H7 (cell line): ENCODE measurements at regions not wholly inside any gene's neighbourhood (a gene's known extent, or its start where the extent isn't known, plus 50 kb on each side); places are given as distances from the start of the nearest gene placed in this dataset.

ENCODE experiments used
- DNase-seq: peaks from one replicate; pipeline ENCODE4 v3.0.0; 2012
- H3K27me3 ChIP-seq: 2 replicates; pipeline ENCODE4 v1.6.0; 2011; ENCODE audit warnings: mild to moderate bottlenecking, low read length; ENCODE audit not compliant: control insufficient read depth, insufficient read depth
- H3K36me3 ChIP-seq: replicated peaks from 2 replicates; pipeline ENCODE4 v1.5.1; 2011; ENCODE audit warnings: low read length; ENCODE audit not compliant: control insufficient read depth, insufficient read depth
- H3K4me3 ChIP-seq: 2 replicates; pipeline ENCODE4 v1.5.1; 2011; ENCODE audit warnings: low read depth, mild to moderate bottlenecking, control low read depth, low read length, moderate library complexity; ENCODE audit not compliant: insufficient read depth

- Histone ChIP-seq H3K36me3 (no peaks in the 10 kb centered on the region), H3K4me3 (no peak overlapping the region), H3K27me3 (no peaks in the 10 kb centered on the region)
- DNase-seq: no peak
Observed at GRCh38 chr13:63367522-63368198, 1952.0 kb upstream of the PCDH20 start.

- no peak for DNase-seq
- no peaks in the 10 kb centered on the region for H3K27me3 ChIP-seq
- no peak overlapping the region for H3K4me3 ChIP-seq
- no peaks in the 10 kb centered on the region for H3K36me3 ChIP-seq
Observed at GRCh38 chr13:63364159-63364558, 1948.5 kb upstream of the PCDH20 start.

GRCh38 chr13:63351533-63351932 is 1935.9 kb upstream of the PCDH20 start:
- DNase-seq: no peak
- Histone ChIP-seq H3K27me3 (no peaks in the 10 kb centered on the region), H3K4me3 (no peak overlapping the region), H3K36me3 (no peaks in the 10 kb centered on the region)

DNA sequence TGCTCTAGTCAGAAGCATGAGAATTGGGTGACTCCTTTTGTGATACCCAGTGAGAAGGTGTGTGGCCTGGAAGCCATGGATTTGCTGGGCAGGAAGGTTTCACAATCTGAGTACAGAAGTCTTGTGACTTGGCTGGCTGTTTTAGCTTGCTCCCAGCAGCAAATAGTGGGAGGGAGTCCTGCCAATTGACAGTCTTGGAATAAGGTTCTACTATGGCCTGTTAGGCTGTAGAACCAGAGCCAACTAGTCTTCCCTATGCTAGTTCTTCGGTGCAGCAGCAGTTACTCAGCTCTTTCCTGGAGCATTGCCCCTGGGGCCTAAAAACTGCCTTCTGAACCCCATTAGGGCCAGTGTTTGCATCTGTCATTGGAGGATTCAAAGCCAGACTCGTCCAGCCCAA is 1935.4 kb upstream of the PCDH20 start:
- Histone ChIP-seq H3K36me3 (no peaks in the 10 kb centered on the region), H3K4me3 (no peak overlapping the region), H3K27me3 (no peaks in the 10 kb centered on the region)
- no peak for DNase-seq

DNA sequence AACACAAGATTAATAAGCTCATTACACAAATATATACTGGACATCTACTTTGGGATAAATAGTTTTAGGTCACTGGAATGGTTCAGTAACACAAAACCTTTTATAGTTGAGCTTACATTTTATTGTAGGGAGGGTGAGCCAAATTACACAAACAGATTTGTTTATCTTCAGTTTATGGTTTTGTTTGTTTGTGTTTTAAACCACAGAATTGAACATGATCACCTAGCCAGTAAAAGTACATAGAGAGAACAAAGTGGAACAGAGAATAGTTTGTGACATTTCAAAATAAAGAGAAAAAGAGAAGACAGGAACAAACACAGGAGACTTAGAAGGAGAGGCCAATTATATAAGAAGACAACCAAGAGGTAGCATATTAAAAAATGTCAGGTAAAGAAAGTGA is 1930.2 kb upstream of the PCDH20 start:
- Histone ChIP-seq H3K4me3 (no peak overlapping the region), H3K36me3 (no peaks in the 10 kb centered on the region), H3K27me3 (no peaks in the 10 kb centered on the region)
- no peak for DNase-seq

- H3K27me3 ChIP-seq: no peaks in the 10 kb centered on the region
- H3K4me3 ChIP-seq: no peak overlapping the region
- no peak for DNase-seq
- no peaks in the 10 kb centered on the region for H3K36me3 ChIP-seq
Observed at GRCh38 chr13:63344711-63345110, 1929.1 kb upstream of the PCDH20 start.

DNA sequence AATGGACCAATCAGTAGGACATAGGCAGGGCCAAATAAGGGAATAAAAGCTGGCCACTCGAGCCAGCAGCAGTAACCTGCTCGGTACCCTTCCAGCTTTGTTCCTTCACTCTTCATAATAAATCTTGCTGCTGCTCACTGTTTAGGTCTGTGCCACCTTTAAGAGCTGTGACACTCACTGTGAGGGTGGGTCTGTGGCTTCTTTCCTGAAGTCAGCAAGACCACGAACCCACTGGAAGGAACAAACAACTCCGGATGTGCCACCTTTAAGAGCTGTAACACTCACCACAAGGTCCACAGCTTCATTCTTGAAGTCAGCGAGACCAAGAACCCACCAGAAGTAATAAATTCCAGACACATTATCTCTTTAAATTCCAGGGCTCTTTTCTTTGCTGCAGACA is 1922.3 kb upstream of the PCDH20 start:
- Histone ChIP-seq H3K27me3 (no peaks in the 10 kb centered on the region), H3K36me3 (no peaks in the 10 kb centered on the region), H3K4me3 (no peak overlapping the region)
- no peak for DNase-seq

DNA sequence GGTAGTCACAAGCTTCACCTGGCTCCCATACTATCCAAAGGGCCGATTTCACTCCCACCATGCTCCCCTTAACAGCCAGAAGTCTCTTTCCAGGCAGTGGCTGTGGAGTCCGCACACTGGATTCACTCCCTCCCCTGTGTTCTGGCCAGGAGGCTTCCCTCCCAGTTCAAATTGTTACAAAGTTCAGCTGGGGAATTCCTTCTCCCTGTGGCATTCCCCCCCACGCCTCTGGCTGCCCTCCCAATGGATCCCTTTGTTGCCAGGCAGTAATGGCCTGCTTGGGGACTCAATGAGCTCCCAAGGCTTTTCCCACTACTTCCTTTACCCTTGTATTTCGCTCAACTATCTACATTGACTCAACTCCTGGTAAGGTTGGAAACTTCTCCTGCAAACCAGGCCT is 1921.4 kb upstream of the PCDH20 start:
- Histone ChIP-seq H3K4me3 (no peak overlapping the region), H3K36me3 (no peaks in the 10 kb centered on the region), H3K27me3 (no peaks in the 10 kb centered on the region)
- no peak for DNase-seq

DNA sequence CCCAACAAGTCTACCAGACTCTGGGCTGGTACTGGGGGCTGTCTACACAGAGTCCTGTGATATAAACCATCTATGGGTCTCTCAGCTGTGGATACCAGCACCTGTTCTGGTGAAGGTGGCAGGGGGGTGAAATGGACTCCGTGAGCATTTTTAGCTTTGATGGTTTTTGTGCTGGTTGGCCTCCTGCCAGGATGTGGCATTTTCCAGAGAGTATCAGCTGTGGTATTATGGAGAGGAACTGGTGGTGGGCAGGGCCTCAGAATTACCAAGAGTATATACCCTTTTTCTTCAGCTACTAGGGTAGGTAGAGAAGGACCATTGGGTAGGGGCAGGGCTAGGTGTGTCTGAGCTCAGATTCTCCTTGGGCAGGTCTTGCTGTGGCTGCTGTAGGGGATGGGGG is 1920.9 kb upstream of the PCDH20 start:
- DNase-seq: no peak
- no peaks in the 10 kb centered on the region for H3K36me3 ChIP-seq
- no peaks in the 10 kb centered on the region for H3K27me3 ChIP-seq
- H3K4me3 ChIP-seq: no peak overlapping the region

- no peak for DNase-seq
- no peaks in the 10 kb centered on the region for H3K27me3 ChIP-seq
- H3K4me3 ChIP-seq: no peak overlapping the region
Observed at GRCh38 chr13:63327584-63327983, 1911.9 kb upstream of the PCDH20 start.

DNA sequence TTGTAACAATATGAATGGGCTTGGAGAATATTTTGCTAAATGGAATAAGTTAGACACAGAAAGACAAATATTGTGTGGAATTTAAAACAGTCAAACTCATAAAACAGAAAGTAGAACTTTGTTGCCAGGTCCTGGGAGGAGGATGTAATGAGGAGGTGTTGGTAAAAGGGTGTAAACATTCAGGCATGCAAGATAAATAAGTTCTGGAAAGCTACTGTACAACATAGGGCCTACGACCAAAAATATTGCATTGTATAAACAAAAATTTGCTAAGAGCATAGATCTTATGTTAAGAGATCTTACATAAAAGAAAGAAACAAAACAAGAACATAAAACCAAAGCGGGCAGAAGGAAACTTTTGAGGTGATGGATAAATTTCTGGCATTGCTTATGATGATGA is 1907.8 kb upstream of the PCDH20 start:
- H3K4me3 ChIP-seq: no peak overlapping the region
- no peak for DNase-seq
- H3K36me3 ChIP-seq: no peaks in the 10 kb centered on the region
- no peaks in the 10 kb centered on the region for H3K27me3 ChIP-seq

More at GRCh38 chr13:63327584-63327983, 1911.9 kb upstream of the PCDH20 start:
- H3K36me3 ChIP-seq: no peaks in the 10 kb centered on the region

DNA sequence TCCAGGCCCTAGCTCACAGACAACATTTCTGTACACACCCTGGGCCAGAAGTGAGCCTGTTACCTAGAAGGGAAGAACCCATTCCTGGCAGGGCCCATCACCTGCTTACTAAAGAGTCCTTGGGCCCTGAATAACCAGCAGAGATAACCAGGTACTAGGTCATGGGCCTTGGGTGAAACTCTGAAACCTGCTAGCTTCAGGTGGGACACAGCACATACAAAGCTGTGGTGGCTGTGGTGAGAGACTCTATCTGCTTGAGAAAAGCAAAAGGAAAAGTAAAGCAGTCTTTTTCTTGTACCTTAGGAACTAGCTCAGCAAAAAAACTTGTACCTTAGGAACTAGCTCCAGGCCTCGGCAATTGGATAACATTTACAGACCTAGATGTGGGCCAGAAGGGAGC is 1895.9 kb upstream of the PCDH20 start:
- no peak overlapping the region for H3K4me3 ChIP-seq
- H3K27me3 ChIP-seq: no peaks in the 10 kb centered on the region
- no peak for DNase-seq
- H3K36me3 ChIP-seq: no peaks in the 10 kb centered on the region

DNA sequence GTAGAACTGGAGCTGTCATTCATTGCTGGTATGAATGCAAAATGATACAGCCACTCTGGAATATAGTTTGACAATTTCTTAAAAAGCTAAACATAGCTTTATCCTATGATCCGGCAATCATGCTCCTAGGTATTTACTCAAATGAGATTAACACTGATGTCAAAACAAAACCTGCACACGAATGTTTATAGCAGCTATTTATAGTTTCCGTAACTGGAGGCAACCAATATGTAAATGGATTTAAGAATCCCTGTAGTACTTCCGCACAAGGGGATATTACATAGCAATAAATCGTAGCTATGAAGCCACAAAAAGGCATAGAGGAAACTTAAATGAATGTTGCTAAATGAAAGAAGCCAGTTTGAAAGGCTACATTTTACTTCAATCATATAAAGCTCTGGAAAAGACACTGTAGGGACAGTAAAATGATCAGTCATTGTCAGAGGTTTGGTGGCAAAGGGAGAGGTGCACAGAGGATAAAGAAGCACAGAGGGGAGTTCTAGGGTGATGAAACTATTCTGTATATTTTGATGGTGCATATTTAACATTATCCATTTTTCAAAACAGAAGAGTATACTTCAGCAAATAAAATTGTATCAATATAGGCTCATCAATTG is 1893.0 kb upstream of the PCDH20 start:
- Histone ChIP-seq H3K4me3 (no peak overlapping the region), H3K36me3 (no peaks in the 10 kb centered on the region), H3K27me3 (no peaks in the 10 kb centered on the region)
- DNase-seq: no peak

- DNase-seq: no peak
- Histone ChIP-seq H3K27me3 (no peaks in the 10 kb centered on the region), H3K4me3 (no peak overlapping the region), H3K36me3 (no peaks in the 10 kb centered on the region)
Observed at GRCh38 chr13:63307228-63307627, 1891.6 kb upstream of the PCDH20 start.

DNA sequence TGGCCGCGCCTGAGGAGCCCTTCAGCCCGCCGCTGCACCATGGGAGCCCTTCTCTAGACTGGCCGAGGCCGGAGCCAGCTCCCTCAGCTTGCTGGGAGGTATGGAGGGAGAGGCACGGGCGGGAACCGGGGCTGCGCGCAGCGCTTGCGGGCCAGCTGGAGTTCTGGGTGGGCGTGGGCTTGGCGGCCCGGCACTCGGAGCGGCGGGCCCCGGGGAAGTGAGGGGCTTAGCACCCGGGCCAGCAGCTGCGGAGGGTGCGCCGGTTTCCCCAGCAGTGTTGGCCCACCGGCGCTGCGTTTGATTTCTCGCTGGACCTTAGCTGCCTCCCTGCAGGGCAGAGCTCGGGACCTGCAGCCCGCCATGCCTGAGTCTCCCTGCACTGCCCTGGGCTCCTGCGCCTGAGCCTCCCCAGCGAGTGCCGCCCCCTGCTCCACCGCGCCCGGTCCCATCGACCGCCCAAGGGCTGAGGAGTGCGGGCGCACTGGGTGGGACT is 1890.0 kb upstream of the PCDH20 start:
- H3K4me3 ChIP-seq: no peak overlapping the region
- H3K27me3 ChIP-seq: no peaks in the 10 kb centered on the region
- no peak for DNase-seq
- no peaks in the 10 kb centered on the region for H3K36me3 ChIP-seq
